HFFc6 (cell line): ENCODE measurements at regions not wholly inside any gene's neighbourhood (a gene's known extent, or its start where the extent isn't known, plus 50 kb on each side); places are given as distances from the start of the nearest gene placed in this dataset.

Experiments used
- DNase-seq: peaks from one replicate; pipeline ENCODE4 v3.0.0-alpha.2; 2018
- H3K27ac Mint-ChIP-seq: 2 replicates; pipeline ENCODE4 v1.8.0; 2020; ENCODE audit warnings: mild to moderate bottlenecking, mixed read lengths
- H3K27me3 Mint-ChIP-seq: 2 replicates; pipeline ENCODE4 v1.8.0; 2021; ENCODE audit warnings: mild to moderate bottlenecking, moderate library complexity, mixed read lengths; ENCODE audit not compliant: insufficient read depth
- H3K36me3 Mint-ChIP-seq: 2 replicates; pipeline ENCODE4 v1.8.0; 2021; ENCODE audit warnings: low read depth, mixed read lengths
- H3K4me1 Mint-ChIP-seq: 2 replicates; pipeline ENCODE4 v1.8.0; 2020; ENCODE audit warnings: low read depth, mixed read lengths
- H3K4me3 Mint-ChIP-seq: 2 replicates; pipeline ENCODE4 v1.8.0; 2020; ENCODE audit warnings: mild to moderate bottlenecking, moderate library complexity, mixed read lengths
- H3K9me3 Mint-ChIP-seq: 2 replicates; pipeline ENCODE4 v1.8.0; 2020; ENCODE audit warnings: mild to moderate bottlenecking, mixed read lengths
- TF ChIP-seq, protein P1 (sequence below): fragments of 200-600 bp; sonication (generic); IDR thresholded peaks from 2 replicates; pipeline ENCODE4 v1.5.0; 2021; ENCODE audit warnings: antibody characterized with exemption, mild to moderate bottlenecking

DNA sequence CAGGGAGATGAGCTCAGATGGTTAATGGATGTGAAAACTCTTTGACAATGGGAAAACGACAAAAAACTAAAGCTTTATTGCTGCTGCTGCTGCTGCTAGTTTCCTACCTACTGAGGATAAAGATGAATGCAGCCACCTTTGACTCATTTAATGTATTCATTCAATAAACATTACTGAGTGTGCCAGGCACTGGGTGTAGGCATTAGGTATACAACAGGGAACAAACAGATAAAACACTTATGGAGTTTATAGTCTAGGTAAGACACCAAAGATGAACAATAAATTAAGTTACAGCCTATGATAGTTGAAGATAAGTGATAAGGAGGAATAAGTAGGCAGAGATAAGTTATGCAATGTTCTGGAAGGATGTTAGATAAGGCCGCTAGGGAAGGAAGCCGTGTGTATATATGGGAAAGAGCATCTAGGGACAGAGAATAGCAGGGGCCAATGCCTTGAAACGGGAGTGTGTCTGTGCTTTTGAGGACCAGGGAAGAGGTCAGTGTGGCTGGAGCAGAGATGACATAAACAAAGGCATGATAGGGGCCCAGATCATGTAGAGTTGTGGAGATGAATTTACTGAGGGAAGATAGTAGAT is 477.6 kb downstream of the NTRK2 start:
- DNase-seq = no peak
- no peaks in the 10 kb centered on the region; the same call in 1 of the 2 replicates for H3K27me3 Mint-ChIP-seq
- H3K4me3 Mint-ChIP-seq = no peak overlapping the region
- no peaks in the 10 kb centered on the region for H3K36me3 Mint-ChIP-seq
- H3K4me1 Mint-ChIP-seq = no peaks in the 10 kb centered on the region
- TF ChIP-seq, protein P1, sequence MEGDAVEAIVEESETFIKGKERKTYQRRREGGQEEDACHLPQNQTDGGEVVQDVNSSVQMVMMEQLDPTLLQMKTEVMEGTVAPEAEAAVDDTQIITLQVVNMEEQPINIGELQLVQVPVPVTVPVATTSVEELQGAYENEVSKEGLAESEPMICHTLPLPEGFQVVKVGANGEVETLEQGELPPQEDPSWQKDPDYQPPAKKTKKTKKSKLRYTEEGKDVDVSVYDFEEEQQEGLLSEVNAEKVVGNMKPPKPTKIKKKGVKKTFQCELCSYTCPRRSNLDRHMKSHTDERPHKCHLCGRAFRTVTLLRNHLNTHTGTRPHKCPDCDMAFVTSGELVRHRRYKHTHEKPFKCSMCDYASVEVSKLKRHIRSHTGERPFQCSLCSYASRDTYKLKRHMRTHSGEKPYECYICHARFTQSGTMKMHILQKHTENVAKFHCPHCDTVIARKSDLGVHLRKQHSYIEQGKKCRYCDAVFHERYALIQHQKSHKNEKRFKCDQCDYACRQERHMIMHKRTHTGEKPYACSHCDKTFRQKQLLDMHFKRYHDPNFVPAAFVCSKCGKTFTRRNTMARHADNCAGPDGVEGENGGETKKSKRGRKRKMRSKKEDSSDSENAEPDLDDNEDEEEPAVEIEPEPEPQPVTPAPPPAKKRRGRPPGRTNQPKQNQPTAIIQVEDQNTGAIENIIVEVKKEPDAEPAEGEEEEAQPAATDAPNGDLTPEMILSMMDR = no peak
- H3K27ac Mint-ChIP-seq = no peak overlapping the region
- H3K9me3 Mint-ChIP-seq = peaks cover 45% of the 10 kb centered on the region

GRCh38 chr9:85142968-85143367 is 473.4 kb downstream of the NTRK2 start:
- DNase-seq = no peak
- no peaks in the 10 kb centered on the region for H3K36me3 Mint-ChIP-seq
- no peak overlapping the region for H3K4me3 Mint-ChIP-seq
- peaks cover 32% of the 10 kb centered on the region for H3K9me3 Mint-ChIP-seq
- no peaks in the 10 kb centered on the region for H3K4me1 Mint-ChIP-seq
- H3K27ac Mint-ChIP-seq = no peak overlapping the region
- TF ChIP-seq, protein P1 = peak; percentile 48; the same call in 1 of the 2 replicates
- no peaks in the 10 kb centered on the region for H3K27me3 Mint-ChIP-seq

DNA sequence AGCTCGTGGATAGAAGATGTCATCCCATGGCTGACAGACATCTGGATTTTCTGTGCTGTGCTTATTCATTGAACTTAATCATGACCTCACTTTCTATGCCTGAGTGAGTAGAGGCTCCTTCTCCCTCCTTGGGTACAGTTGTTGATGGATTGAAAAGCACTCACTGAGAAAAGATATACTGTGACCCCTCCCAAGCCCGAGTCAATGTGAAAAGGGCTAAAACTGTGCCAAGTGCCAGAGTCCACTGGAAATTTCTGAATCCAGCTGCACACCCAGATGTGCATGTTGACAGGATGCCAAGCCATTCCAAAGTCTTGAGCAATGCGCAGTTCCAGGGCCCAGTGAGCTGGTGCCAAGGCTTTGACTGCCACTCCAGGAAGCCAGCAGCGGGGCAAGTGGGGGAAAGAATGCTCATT is 473.0 kb downstream of the NTRK2 start:
- Mint-ChIP-seq H3K9me3 (peaks cover 33% of the 10 kb centered on the region), H3K4me1 (no peaks in the 10 kb centered on the region), H3K4me3 (no peak overlapping the region), H3K36me3 (no peaks in the 10 kb centered on the region), H3K27me3 (no peaks in the 10 kb centered on the region), H3K27ac (no peak overlapping the region)
- no peak for DNase-seq
- TF ChIP-seq, protein P1 = no peak

DNA sequence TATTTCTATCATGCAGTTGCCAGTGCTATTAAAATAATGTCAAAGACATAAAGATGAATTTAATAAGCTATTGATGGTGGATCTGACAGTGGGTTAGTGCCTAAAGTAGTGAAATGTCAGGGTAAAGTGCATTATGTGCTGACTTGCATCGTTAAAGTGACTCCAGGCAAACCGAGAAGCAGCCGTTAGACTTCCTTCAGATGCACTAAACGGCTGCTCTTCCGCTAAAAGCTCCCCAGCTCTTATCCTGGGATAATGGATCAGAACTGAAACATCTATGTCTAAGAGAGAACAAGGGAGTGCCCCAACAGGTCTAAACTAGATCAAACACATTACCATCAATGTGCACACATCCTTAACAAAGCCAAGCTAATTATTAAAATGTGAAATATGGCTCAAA is 468.2 kb downstream of the NTRK2 start:
- H3K4me3 Mint-ChIP-seq = no peak overlapping the region
- H3K27me3 Mint-ChIP-seq = no peaks in the 10 kb centered on the region
- H3K36me3 Mint-ChIP-seq = no peaks in the 10 kb centered on the region
- DNase-seq = no peak
- TF ChIP-seq, protein P1 = no peak
- peaks cover 37% of the 10 kb centered on the region for H3K9me3 Mint-ChIP-seq
- H3K27ac Mint-ChIP-seq = no peak overlapping the region
- H3K4me1 Mint-ChIP-seq = no peaks in the 10 kb centered on the region

GRCh38 chr9:85136987-85137386 is 467.5 kb downstream of the NTRK2 start:
- Mint-ChIP-seq H3K27ac (no peak overlapping the region), H3K9me3 (peaks cover 41% of the 10 kb centered on the region), H3K4me3 (no peak overlapping the region), H3K27me3 (no peaks in the 10 kb centered on the region), H3K4me1 (no peaks in the 10 kb centered on the region), H3K36me3 (no peaks in the 10 kb centered on the region)
- no peak for DNase-seq
- TF ChIP-seq, protein P1 = no peak

- H3K27ac Mint-ChIP-seq = no peak overlapping the region
- no peaks in the 10 kb centered on the region for H3K27me3 Mint-ChIP-seq
- TF ChIP-seq, protein P1 = no peak
- H3K4me3 Mint-ChIP-seq = no peak overlapping the region
- H3K4me1 Mint-ChIP-seq = no peaks in the 10 kb centered on the region
- no peaks in the 10 kb centered on the region for H3K36me3 Mint-ChIP-seq
- DNase-seq = no peak
- H3K9me3 Mint-ChIP-seq = peaks cover 40% of the 10 kb centered on the region
These were observed 467.0 kb downstream of the NTRK2 start for GRCh38 chr9:85136507-85136906.
